ENCODE measurements at regions not wholly inside any gene's neighbourhood (a gene's known extent, or its start where the extent isn't known, plus 50 kb on each side); places are given as distances from the start of the nearest gene placed in this dataset.

DNA sequence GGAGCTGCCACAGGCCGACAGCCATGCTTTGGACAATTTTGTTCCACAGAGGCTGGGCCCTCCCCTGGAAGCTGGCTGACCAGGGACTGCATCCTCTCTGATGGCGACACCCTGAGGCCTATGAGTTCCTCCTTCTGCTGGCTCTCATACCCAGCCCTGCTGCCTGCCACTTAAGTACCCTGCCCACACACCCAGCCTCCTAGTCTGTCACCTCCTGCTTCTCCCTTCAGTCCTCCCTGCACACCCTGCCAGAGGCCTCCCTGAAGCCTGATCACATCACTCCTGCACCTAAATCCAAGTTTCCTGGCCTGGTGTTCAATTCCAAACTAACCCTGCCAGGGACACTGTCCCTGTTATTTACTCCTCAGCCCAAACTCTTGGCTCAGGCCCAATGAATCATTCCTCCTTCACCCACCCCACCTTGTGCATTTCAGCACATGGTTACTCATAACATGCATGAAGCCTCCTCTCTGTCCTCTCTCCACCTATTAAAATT, 136.7 kb upstream of the NECTIN1 start:
- ChIA-PET CTCF (interaction anchor here (0.6 kb wide), 1 partner anchor 142 kb away, joined by 3 read pairs; no protein-coding TSS in a partner anchor), POLR2A (no interaction called here)
- TF ChIP-seq, protein P1, sequence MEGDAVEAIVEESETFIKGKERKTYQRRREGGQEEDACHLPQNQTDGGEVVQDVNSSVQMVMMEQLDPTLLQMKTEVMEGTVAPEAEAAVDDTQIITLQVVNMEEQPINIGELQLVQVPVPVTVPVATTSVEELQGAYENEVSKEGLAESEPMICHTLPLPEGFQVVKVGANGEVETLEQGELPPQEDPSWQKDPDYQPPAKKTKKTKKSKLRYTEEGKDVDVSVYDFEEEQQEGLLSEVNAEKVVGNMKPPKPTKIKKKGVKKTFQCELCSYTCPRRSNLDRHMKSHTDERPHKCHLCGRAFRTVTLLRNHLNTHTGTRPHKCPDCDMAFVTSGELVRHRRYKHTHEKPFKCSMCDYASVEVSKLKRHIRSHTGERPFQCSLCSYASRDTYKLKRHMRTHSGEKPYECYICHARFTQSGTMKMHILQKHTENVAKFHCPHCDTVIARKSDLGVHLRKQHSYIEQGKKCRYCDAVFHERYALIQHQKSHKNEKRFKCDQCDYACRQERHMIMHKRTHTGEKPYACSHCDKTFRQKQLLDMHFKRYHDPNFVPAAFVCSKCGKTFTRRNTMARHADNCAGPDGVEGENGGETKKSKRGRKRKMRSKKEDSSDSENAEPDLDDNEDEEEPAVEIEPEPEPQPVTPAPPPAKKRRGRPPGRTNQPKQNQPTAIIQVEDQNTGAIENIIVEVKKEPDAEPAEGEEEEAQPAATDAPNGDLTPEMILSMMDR (IDR thresholded peaks at IDR 0.05; ENCODE audit: insufficient read depth, low read length, missing control alignments): no peak
- no peak for DNase-seq (ENCODE audit: low read depth, low spot score)
- no peak overlapping the region for H3K4me3 ChIP-seq (ENCODE audit: low read depth, low read length)

DNA sequence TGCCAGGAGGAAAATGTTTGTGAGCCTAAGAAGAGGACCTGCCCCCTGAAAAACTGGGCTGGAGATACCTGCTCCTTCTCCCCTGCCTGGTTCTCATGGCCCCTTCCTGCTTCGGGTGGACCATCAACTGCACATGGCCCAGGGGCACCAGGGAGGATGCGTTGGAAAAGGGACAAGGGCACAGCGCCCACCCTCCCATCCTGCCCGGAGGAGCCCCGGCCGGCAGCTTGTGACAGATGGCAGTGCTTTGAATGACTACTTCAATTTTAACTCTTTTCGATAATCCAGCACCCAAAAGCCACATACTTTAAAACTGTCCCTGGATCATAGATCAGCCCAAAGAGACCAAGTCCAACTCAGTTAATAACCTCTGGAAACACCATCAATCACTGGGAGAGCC, 135.8 kb upstream of the NECTIN1 start:
- no peak for DNase-seq (ENCODE audit: low read depth, low spot score)
- ChIA-PET POLR2A (no interaction called here), CTCF (no interaction called here)
- no peak overlapping the region for H3K4me3 ChIP-seq (ENCODE audit: low read depth, low read length)
- TF ChIP-seq, protein P1 (IDR thresholded peaks at IDR 0.05; ENCODE audit: insufficient read depth, low read length, missing control alignments): no peak

DNA sequence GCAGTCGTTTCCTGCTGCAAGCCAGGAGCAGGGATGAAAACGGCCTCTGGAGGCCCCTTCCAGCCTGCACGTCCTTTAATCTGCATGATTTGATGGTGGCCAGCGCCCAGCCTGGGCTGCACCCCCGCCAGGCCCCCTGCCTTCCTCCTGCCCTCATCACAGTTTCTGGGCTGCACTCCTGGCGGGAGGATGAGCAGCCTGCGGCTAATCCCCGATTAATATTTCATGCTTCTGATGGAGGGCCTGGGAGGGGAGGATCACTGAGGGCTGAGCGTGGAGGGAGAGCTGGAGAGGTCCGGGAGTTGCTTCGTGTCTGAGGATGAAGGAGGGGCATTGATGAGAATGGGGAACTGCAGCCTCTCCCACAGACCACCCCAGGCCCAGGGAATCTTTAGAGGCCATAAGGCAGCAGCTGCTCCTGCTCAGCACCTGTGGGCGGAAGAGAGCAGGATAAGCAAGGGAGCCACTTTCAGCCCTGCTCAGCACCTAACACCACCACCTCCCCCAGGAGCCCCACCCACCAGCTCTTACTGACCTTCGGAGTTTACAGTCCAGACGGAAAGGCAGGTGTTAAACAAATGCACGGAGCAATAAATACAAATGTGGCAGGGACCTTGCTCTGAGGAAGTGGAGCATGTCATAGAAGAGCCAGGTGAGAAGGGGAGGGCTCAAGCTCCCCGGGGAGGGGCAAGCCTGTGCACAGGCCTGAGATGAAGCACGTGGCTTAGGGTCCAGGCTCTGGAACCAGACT, 135.0 kb upstream of the NECTIN1 start:
- TF ChIP-seq, protein P1 (IDR thresholded peaks at IDR 0.05; ENCODE audit: insufficient read depth, low read length, missing control alignments): no peak
- no peak overlapping the region for H3K4me3 ChIP-seq (ENCODE audit: low read depth, low read length)
- POLR2A ChIA-PET: no interaction called here
- no peak for DNase-seq (ENCODE audit: low read depth, low spot score)
- CTCF ChIA-PET: no interaction called here

DNA sequence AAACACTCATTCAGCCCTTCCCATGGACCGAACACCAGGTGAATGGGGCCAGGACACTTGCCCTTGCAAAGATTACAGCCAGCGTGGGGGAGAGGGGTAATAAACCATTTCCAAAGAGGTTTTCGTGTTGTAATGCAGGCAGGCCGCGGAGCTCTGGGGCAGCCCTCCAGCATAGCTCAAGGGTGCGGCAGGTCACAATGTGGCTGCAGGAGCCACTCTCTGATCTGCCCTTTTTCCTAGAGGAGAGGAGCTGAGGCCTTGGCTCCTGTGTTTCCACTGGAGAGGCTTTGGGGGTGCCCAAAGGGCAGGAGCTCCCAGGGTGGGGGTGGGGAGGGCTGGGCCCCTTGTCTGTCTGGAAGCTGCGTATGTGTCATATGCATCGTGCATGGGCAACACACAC, 134.2 kb upstream of the NECTIN1 start:
- ChIA-PET POLR2A (no interaction called here), CTCF (no interaction called here)
- no peak overlapping the region for H3K4me3 ChIP-seq (ENCODE audit: low read depth, low read length)
- no peak for DNase-seq (ENCODE audit: low read depth, low spot score)
- TF ChIP-seq, protein P1 (IDR thresholded peaks at IDR 0.05; ENCODE audit: insufficient read depth, low read length, missing control alignments): no peak

DNA sequence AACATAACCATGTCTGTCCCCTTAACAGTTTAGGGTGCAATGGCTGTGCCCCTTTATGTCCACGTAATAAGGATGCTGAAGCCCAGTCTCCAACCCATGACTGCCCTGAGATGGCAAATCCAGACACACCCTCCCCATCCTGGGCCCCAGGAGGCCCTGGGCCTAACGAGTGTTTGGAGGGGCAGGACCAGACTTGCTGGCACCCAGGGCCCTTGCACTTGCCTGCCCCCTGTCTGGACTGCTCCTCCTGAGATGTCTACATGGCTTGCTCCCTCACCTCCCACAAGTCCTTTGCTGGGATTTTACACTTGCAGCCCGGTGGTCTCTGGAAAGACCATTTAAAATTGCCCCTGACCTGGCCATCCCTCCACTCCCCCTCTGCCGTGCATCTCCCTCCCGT, 132.2 kb upstream of the NECTIN1 start:
- H3K4me3 ChIP-seq (ENCODE audit: low read depth, low read length): no peak overlapping the region
- no peak for DNase-seq (ENCODE audit: low read depth, low spot score)
- ChIA-PET POLR2A (no interaction called here), CTCF (no interaction called here)
- TF ChIP-seq, protein P1 (IDR thresholded peaks at IDR 0.05; ENCODE audit: insufficient read depth, low read length, missing control alignments): no peak

DNA sequence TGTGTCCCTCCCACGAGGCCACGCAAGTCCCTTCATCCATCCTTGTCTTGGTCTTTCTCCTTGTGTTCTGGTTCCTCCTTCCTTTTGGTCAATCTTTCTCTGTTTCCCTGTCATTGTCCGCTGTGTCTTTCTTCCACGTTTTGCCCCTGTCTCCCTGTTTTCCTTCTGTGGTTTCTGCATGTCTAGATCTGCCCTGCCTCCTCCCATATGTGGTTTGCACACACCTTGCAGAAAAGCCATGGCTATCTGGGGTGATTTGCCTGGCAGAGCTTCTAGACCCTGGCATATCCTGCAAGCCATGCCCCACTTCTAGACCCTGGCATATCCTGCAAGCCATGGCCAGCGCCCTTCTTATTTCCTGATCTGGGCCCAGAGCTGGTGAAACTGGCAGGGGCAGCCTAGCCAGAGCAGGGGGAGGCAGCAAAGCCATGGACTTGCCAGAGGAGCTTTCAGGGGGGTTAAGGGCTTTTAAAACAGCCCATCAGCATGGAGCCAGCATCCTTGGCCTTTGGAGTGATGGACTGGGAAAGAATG, 131.6 kb upstream of the NECTIN1 start:
- DNase-seq (ENCODE audit: low read depth, low spot score): no peak
- POLR2A ChIA-PET: no interaction called here
- H3K4me3 ChIP-seq (ENCODE audit: low read depth, low read length): no peak overlapping the region
- CTCF ChIA-PET: no interaction called here
- TF ChIP-seq, protein P1 (IDR thresholded peaks at IDR 0.05; ENCODE audit: insufficient read depth, low read length, missing control alignments): no peak
